Panc1 (cell line): ENCODE measurements at regions not wholly inside any gene's neighbourhood (a gene's known extent, or its start where the extent isn't known, plus 50 kb on each side); places are given as distances from the start of the nearest gene placed in this dataset.

ENCODE experiments used
- CTCF ChIP-seq: fragments of 450-650 bp; IDR thresholded peaks from 2 replicates; pipeline ENCODE4 v1.5.1; 2017; ENCODE audit warnings: mild to moderate bottlenecking
- POLR2AphosphoS5 ChIP-seq: IDR thresholded peaks from 2 replicates; pipeline ENCODE4 v1.6.1; 2012; ENCODE audit warnings: mild to moderate bottlenecking, low read depth, low read length, moderate library complexity
- REST ChIP-seq, 2 experiments: IDR thresholded peaks; 2 replicates each; pipeline ENCODE4 v1.6.1; 2011 to 2012; ENCODE audit warnings: low read depth in 2 of 2, control low read depth in 1 of 2, low read length in 1 of 2, mild to moderate bottlenecking in 1 of 2, moderate library complexity in 1 of 2; ENCODE audit not compliant: insufficient read depth in 1 of 2
- SIN3A ChIP-seq: IDR thresholded peaks from 2 replicates; pipeline ENCODE4 v1.6.1; 2012; ENCODE audit warnings: low read depth, mild to moderate bottlenecking, low read length, moderate library complexity, borderline replicate concordance; ENCODE audit not compliant: insufficient read depth
- TCF7L2 ChIP-seq: IDR thresholded peaks from 2 replicates; pipeline ENCODE4 v1.6.1; 2011; ENCODE audit warnings: mild to moderate bottlenecking, low read depth, low read length, inconsistent platforms

- TF ChIP-seq REST (IDR thresholded peaks at IDR 0.05; ENCODE audit: insufficient read depth in 1 of 2, low read depth in 2 of 2, low read length in 1 of 2) (no peak), CTCF (no peak), SIN3A (no peak), POLR2AphosphoS5 (no peak), TCF7L2 (no peak)
Observed at GRCh38 chr1:186738926-186739325, 58.7 kb upstream of the PTGS2 start.
